Muscle layer of colon (tissue), 2 donors: ENCODE measurements at regions not wholly inside any gene's neighbourhood (a gene's known extent, or its start where the extent isn't known, plus 50 kb on each side); places are given as distances from the start of the nearest gene placed in this dataset.

Experiments used
- H3K27ac ChIP-seq: one replicate; pipeline ENCODE4 v1.7.0; 2013; ENCODE audit warnings: low read depth, mild to moderate bottlenecking, low read length, moderate library complexity
- H3K27me3 ChIP-seq, 2 donors: one replicate each; pipeline ENCODE4 v1.7.0; 2013; ENCODE audit warnings: low read length in 2 of 2, mild to moderate bottlenecking in 2 of 2; ENCODE audit not compliant: insufficient read depth in 2 of 2, control insufficient read depth in 1 of 2
- H3K36me3 ChIP-seq: one replicate; pipeline ENCODE4 v1.7.0; 2013; ENCODE audit warnings: mild to moderate bottlenecking, low read length; ENCODE audit not compliant: insufficient read depth
- H3K4me1 ChIP-seq: one replicate; pipeline ENCODE4 v1.7.0; 2013; ENCODE audit warnings: mild to moderate bottlenecking, low read length; ENCODE audit not compliant: insufficient read depth
- H3K4me3 ChIP-seq, 2 donors: one replicate each; pipeline ENCODE4 v1.7.0; 2013; ENCODE audit warnings: low read length in 2 of 2, low read depth in 1 of 2, mild to moderate bottlenecking in 1 of 2, moderate library complexity in 1 of 2
- H3K9ac ChIP-seq: one replicate; pipeline ENCODE4 v1.7.0; 2013; ENCODE audit warnings: low read length
- H3K9me3 ChIP-seq: one replicate; pipeline ENCODE4 v1.7.0; 2013; ENCODE audit warnings: mild to moderate bottlenecking, low read length
- donor health status: abdominal sarcoma.
- donor health status: Adenocarcinoma of cecum.

- no peak overlapping the region for H3K9ac ChIP-seq
- peaks cover 10% of the 10 kb centered on the region for H3K4me1 ChIP-seq
- H3K27me3 ChIP-seq, result peaks cover 0 to 4% of the 10 kb centered on the region in 2 donors
- no peaks in the 10 kb centered on the region for H3K9me3 ChIP-seq
- no peak overlapping the region for H3K4me3 ChIP-seq
- H3K36me3 ChIP-seq, result no peaks in the 10 kb centered on the region
- no peak overlapping the region for H3K27ac ChIP-seq
Measured at GRCh38 chrX:39752815-39753214, 344.9 kb downstream of the BCOR start.

GRCh38 chrX:39753293-39753996, 344.3 kb downstream of the BCOR start:
- no peak overlapping the region for H3K4me3 ChIP-seq
- H3K27ac ChIP-seq, result no peak overlapping the region
- H3K27me3 ChIP-seq, result peaks cover 0 to 4% of the 10 kb centered on the region in 2 donors
- H3K4me1 ChIP-seq, result peaks cover 10% of the 10 kb centered on the region
- H3K9me3 ChIP-seq, result no peaks in the 10 kb centered on the region
- no peak overlapping the region for H3K9ac ChIP-seq
- H3K36me3 ChIP-seq, result no peaks in the 10 kb centered on the region

- no peak overlapping the region for H3K9ac ChIP-seq
Measured at GRCh38 chrX:39755143-39756032, 342.4 kb downstream of the BCOR start.

GRCh38 chrX:39756086-39756883, 341.5 kb downstream of the BCOR start:
- Histone ChIP-seq H3K36me3 (no peaks in the 10 kb centered on the region), H3K4me1 (peaks cover 27% of the 10 kb centered on the region), H3K9me3 (no peaks in the 10 kb centered on the region), H3K27ac (peak overlapping the region; percentile 68), H3K9ac (no peak overlapping the region), H3K4me3 (no peak overlapping the region), H3K27me3 (peaks cover 0 to 4% of the 10 kb centered on the region in 2 donors)

More at GRCh38 chrX:39755143-39756032, 342.4 kb downstream of the BCOR start:
- peak overlapping the region; percentile 68 for H3K27ac ChIP-seq
- H3K4me3 ChIP-seq, result no peak overlapping the region
- peaks cover 26% of the 10 kb centered on the region for H3K4me1 ChIP-seq
- H3K27me3 ChIP-seq, result peaks cover 0 to 4% of the 10 kb centered on the region in 2 donors
- H3K9me3 ChIP-seq, result no peaks in the 10 kb centered on the region
- H3K36me3 ChIP-seq, result no peaks in the 10 kb centered on the region

- H3K27me3 ChIP-seq, result peaks cover 0 to 4% of the 10 kb centered on the region in 2 donors
- no peaks in the 10 kb centered on the region for H3K36me3 ChIP-seq
- no peak overlapping the region for H3K27ac ChIP-seq
- H3K4me3 ChIP-seq, result no peak overlapping the region
- H3K9ac ChIP-seq, result no peak overlapping the region
- no peaks in the 10 kb centered on the region for H3K9me3 ChIP-seq
- peaks cover 27% of the 10 kb centered on the region for H3K4me1 ChIP-seq
Measured at GRCh38 chrX:39757971-39758370, 339.8 kb downstream of the BCOR start.

- H3K9me3 ChIP-seq, result no peaks in the 10 kb centered on the region
- no peaks in the 10 kb centered on the region for H3K36me3 ChIP-seq
- peaks cover 0 to 6% of the 10 kb centered on the region in 2 donors for H3K27me3 ChIP-seq
- no peak overlapping the region for H3K9ac ChIP-seq
- peaks cover 27% of the 10 kb centered on the region for H3K4me1 ChIP-seq
- H3K4me3 ChIP-seq, result no peak overlapping the region
- no peak overlapping the region for H3K27ac ChIP-seq
Measured at GRCh38 chrX:39758791-39759525, 338.8 kb downstream of the BCOR start.

GRCh38 chrX:39759526-39760224, 338.1 kb downstream of the BCOR start:
- Histone ChIP-seq H3K9me3 (no peaks in the 10 kb centered on the region), H3K9ac (no peak overlapping the region), H3K4me1 (peaks cover 27% of the 10 kb centered on the region), H3K36me3 (no peaks in the 10 kb centered on the region), H3K4me3 (no peak overlapping the region), H3K27ac (no peak overlapping the region), H3K27me3 (peaks cover 0 to 8% of the 10 kb centered on the region in 2 donors)

- Histone ChIP-seq H3K36me3 (no peaks in the 10 kb centered on the region), H3K9me3 (no peaks in the 10 kb centered on the region), H3K9ac (no peak overlapping the region), H3K27me3 (peaks cover 0 to 4% of the 10 kb centered on the region in 2 donors), H3K4me1 (peaks cover 22% of the 10 kb centered on the region), H3K27ac (no peak overlapping the region), H3K4me3 (no peak overlapping the region)
Measured at GRCh38 chrX:39760930-39761329, 336.8 kb downstream of the BCOR start.

- Histone ChIP-seq H3K9me3 (no peaks in the 10 kb centered on the region), H3K27me3 (peaks cover 0 to 4% of the 10 kb centered on the region in 2 donors), H3K4me1 (peaks cover 27% of the 10 kb centered on the region), H3K9ac (no peak overlapping the region), H3K36me3 (no peaks in the 10 kb centered on the region), H3K4me3 (no peak overlapping the region), H3K27ac (no peak overlapping the region)
Measured at GRCh38 chrX:39762266-39762841, 335.4 kb downstream of the BCOR start.

GRCh38 chrX:39764441-39764914, 333.3 kb downstream of the BCOR start:
- H3K4me1 ChIP-seq, result peaks cover 18% of the 10 kb centered on the region
- H3K27ac ChIP-seq, result no peak overlapping the region
- no peak overlapping the region for H3K4me3 ChIP-seq
- H3K36me3 ChIP-seq, result no peaks in the 10 kb centered on the region
- no peaks in the 10 kb centered on the region for H3K9me3 ChIP-seq
- no peak overlapping the region for H3K9ac ChIP-seq
- H3K27me3 ChIP-seq, result peaks cover 0 to 4% of the 10 kb centered on the region in 2 donors
